ENCODE measurements at regions not wholly inside any gene's neighbourhood (a gene's known extent, or its start where the extent isn't known, plus 50 kb on each side); places are given as distances from the start of the nearest gene placed in this dataset.

DNA sequence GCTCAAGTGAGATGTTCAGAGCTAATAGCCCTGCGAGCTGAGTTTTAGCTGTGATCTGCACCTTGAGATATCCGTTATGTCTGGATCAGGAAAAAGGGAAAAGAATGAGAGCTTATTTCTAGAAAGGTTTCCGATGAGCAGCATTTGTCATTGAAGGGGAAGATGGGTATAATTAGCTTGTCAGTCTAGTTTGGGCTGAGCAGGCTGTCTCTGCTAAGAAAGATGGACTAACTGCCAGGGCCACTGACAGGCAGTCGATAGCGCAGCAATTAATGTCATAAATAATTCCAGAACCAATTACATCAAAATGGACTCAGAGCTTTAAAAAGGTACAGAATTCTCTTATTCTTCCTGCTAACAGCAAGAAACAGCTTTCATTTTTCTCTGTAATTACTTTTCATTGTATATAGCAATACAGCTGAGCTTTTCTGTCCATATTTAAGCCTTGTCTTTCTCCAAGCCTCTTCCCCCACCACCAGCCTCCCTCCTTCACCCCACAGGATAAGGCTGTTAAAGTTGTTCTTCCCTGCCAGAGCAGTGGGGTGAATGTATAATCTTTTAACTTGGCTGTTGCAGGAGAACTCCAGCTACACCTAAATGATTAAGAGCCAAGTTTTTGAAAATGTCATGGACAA is 1006.5 kb downstream of the KCNMA1 start:
- H3K9me3 Mint-ChIP-seq: no peaks in the 10 kb centered on the region
- H3K27ac Mint-ChIP-seq: no peak overlapping the region
- no peak for DNase-seq
- H3K4me1 Mint-ChIP-seq: peaks cover 38% of the 10 kb centered on the region
- H3K4me3 Mint-ChIP-seq: no peak overlapping the region
- no peaks in the 10 kb centered on the region for H3K36me3 Mint-ChIP-seq (ENCODE audit: low read depth)
- H3K27me3 Mint-ChIP-seq (ENCODE audit: low read depth, poor library complexity): no peaks in the 10 kb centered on the region
- TF ChIP-seq, protein P1, sequence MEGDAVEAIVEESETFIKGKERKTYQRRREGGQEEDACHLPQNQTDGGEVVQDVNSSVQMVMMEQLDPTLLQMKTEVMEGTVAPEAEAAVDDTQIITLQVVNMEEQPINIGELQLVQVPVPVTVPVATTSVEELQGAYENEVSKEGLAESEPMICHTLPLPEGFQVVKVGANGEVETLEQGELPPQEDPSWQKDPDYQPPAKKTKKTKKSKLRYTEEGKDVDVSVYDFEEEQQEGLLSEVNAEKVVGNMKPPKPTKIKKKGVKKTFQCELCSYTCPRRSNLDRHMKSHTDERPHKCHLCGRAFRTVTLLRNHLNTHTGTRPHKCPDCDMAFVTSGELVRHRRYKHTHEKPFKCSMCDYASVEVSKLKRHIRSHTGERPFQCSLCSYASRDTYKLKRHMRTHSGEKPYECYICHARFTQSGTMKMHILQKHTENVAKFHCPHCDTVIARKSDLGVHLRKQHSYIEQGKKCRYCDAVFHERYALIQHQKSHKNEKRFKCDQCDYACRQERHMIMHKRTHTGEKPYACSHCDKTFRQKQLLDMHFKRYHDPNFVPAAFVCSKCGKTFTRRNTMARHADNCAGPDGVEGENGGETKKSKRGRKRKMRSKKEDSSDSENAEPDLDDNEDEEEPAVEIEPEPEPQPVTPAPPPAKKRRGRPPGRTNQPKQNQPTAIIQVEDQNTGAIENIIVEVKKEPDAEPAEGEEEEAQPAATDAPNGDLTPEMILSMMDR (IDR thresholded peaks at IDR 0.05): no peak

DNA sequence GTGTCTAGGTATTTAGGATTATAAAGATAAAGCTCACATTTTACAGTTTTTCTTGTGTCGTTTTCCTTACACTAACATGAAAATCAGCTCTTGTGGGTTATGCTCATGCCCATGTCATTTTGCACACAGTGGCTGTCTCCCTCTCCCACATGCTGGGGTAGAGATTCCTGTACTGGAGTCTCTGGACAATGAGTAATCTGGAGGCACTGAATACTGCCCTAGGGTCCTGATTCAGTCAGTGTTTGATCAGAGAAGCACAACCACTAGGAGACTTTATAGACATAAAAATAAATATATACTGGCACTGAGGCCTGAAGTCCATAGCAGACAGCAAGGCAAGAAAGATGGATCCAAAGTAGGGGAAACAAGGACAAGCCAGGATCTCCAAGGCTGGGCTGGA is 1008.8 kb downstream of the KCNMA1 start:
- Mint-ChIP-seq H3K36me3 (ENCODE audit: low read depth) (no peaks in the 10 kb centered on the region), H3K9me3 (no peaks in the 10 kb centered on the region), H3K4me1 (peaks cover 30% of the 10 kb centered on the region), H3K27me3 (ENCODE audit: low read depth, poor library complexity) (no peaks in the 10 kb centered on the region), H3K4me3 (no peak overlapping the region), H3K27ac (no peak overlapping the region)
- TF ChIP-seq, protein P1 (IDR thresholded peaks at IDR 0.05): no peak
- DNase-seq: no peak

DNA sequence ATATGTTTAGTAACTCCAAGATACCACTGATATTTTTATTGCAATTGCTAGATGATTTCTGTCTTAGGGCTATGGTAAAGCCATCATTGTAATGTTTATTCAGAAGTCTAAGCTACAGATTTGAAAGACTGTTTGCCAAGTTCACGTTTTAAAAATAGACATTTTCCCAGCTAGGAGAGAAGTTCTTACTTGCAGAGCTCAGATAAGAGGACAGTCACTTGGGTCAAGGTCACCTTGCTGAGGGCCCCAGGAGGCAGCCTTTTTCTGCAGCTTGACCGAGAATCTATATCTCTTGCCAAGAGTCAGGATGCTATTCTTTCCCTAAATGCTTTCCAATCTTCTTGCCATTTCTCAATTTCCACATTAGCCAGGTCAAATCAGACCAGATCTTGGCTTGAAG is 1011.2 kb downstream of the KCNMA1 start:
- H3K9me3 Mint-ChIP-seq: peaks cover 3% of the 10 kb centered on the region
- H3K4me3 Mint-ChIP-seq: no peak overlapping the region
- no peaks in the 10 kb centered on the region for H3K36me3 Mint-ChIP-seq (ENCODE audit: low read depth)
- no peak for DNase-seq
- no peaks in the 10 kb centered on the region for H3K27me3 Mint-ChIP-seq (ENCODE audit: low read depth, poor library complexity)
- peaks cover 7% of the 10 kb centered on the region for H3K4me1 Mint-ChIP-seq
- TF ChIP-seq, protein P1 (IDR thresholded peaks at IDR 0.05): no peak
- no peak overlapping the region for H3K27ac Mint-ChIP-seq

DNA sequence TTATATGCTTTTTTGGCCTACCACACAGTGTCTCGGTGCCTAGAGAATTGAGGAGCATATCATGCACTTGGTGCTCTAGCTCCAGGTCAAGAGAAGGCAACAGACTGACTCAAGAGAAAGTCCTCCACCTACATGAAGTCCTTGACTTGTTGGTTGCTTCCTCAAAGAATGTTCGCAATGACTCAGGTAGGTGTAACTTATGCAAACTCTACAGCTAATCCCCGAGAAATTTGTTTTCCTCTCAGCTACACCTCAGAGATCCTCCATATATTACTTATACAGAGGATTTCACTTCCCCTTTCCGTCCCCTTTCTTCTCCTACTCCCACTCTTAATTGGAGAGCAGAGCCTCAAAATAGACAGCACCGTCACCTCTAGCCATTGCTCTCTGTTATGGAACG is 1013.1 kb downstream of the KCNMA1 start:
- no peaks in the 10 kb centered on the region for H3K27me3 Mint-ChIP-seq (ENCODE audit: low read depth, poor library complexity)
- H3K4me1 Mint-ChIP-seq: no peaks in the 10 kb centered on the region
- peaks cover 18% of the 10 kb centered on the region for H3K9me3 Mint-ChIP-seq
- no peak for DNase-seq
- H3K4me3 Mint-ChIP-seq: no peak overlapping the region
- TF ChIP-seq, protein P1 (IDR thresholded peaks at IDR 0.05): no peak
- H3K27ac Mint-ChIP-seq: no peak overlapping the region
- H3K36me3 Mint-ChIP-seq (ENCODE audit: low read depth): peaks cover 7% of the 10 kb centered on the region

DNA sequence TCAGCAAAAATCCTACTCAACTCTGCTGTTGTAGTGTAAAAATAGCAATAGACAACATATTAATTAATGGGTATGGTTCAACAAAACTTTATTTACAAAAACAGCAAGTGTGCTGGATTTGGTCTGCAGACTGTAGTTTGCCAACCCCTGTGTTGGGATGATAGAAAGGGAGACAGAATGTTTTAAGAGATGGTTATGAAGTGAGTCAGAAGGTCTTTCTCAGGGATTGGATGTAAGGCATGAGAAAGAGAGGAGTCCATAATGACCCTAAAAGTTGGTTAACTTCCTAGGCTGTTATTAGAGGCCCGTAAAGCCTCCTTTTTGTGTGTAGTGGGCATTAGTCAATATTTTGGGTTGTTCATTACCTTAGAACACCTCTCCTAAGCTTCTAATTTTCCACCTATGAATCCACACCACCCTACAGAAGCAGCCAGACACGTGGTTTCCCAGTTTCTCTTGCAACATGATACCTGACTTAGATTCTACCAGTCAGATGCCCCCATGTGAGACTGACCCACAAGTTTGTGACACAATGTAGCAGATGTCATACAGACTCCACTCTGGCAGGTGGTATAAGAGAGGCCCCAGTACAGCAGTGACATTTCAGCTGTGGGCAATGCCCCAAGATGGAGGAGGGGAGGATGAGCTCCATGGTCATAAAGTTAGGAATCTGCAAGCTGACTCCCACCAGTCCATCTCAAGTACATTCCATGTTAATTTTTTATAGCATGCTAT is 1015.6 kb downstream of the KCNMA1 start:
- no peak for DNase-seq
- Mint-ChIP-seq H3K27me3 (ENCODE audit: low read depth, poor library complexity) (no peaks in the 10 kb centered on the region), H3K36me3 (ENCODE audit: low read depth) (peaks cover 7% of the 10 kb centered on the region), H3K27ac (no peak overlapping the region), H3K9me3 (peaks cover 32% of the 10 kb centered on the region), H3K4me1 (no peaks in the 10 kb centered on the region), H3K4me3 (no peak overlapping the region)
- TF ChIP-seq, protein P1 (IDR thresholded peaks at IDR 0.05): no peak

DNA sequence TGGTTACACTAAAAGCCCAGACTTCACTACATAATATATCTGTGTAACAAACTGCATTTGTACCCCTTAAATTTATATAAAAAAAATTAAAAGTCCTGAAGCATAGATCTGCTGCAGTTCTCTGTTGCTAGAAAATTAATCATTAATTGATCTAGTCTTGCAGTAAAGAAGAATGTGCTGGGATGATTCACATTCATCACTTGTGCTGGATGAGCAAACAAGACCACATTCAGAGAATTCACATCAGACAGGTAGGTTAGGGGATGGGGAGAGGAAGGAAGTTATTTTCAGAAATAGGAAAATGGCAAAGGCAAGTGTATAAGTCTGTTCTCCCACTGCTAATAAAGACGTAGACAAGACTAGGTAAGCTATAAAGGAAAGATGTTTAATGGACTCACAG is 1019.0 kb downstream of the KCNMA1 start:
- Mint-ChIP-seq H3K4me3 (no peak overlapping the region), H3K4me1 (no peaks in the 10 kb centered on the region), H3K36me3 (ENCODE audit: low read depth) (peaks cover 7% of the 10 kb centered on the region), H3K27ac (no peak overlapping the region), H3K9me3 (peaks cover 32% of the 10 kb centered on the region), H3K27me3 (ENCODE audit: low read depth, poor library complexity) (peaks cover 2% of the 10 kb centered on the region)
- DNase-seq: no peak
- TF ChIP-seq, protein P1 (IDR thresholded peaks at IDR 0.05): no peak
